ENCODE measurements at regions not wholly inside any gene's neighbourhood (a gene's known extent, or its start where the extent isn't known, plus 50 kb on each side); places are given as distances from the start of the nearest gene placed in this dataset.

- TF ChIP-seq POLR2A (IDR thresholded peaks at IDR 0.05) = no peak
- no peak for TF ChIP-seq CTCF (IDR thresholded peaks at IDR 0.05)
These were observed 248.3 kb upstream of the ANO5 start for GRCh38 chr11:21944577-21944976.

Data from body of pancreas (tissue), 4 donors.